Endothelial cell of umbilical vein (primary cell): ENCODE measurements at regions not wholly inside any gene's neighbourhood (a gene's known extent, or its start where the extent isn't known, plus 50 kb on each side); places are given as distances from the start of the nearest gene placed in this dataset.

Source experiments
- BruUV-seq: library from RNA; stranded (reverse); fragments of 400-500 nt; replicated peaks from 2 replicates; lab custom pipeline; 2021; lab: Mats Ljungman, UMichigan
- CTCF ChIA-PET: fragments of 300-600, 350-600 bp; sonication (Branson Sonifier 250); formaldehyde crosslinking; loops from one replicate; lab custom pipeline; 2021; ENCODE audit warnings: antibody characterized with exemption, inconsistent platforms; lab: Charles Lee
- POLR2A ChIA-PET: fragments of 300-600, 350-600 bp; sonication (Branson Sonifier 250); formaldehyde crosslinking; loops from one replicate; lab custom pipeline; 2021; ENCODE audit warnings: antibody characterized with exemption, inconsistent platforms; lab: Charles Lee
- DNase-seq: peaks from one replicate; pipeline ENCODE4 v3.0.0-alpha.2; 2011; ENCODE audit warnings: low read depth, low spot score
- FAIRE-seq: peaks from 2 replicates; lab custom pipeline; 2011; peaks lifted over from hg19 to GRCh38; lab: Jason Lieb, UNC
- H2AFZ ChIP-seq: 2 replicates; pipeline ENCODE4 v1.6.0; 2012; ENCODE audit warnings: low read depth, low read length, control low read depth, inconsistent platforms
- H3K27ac ChIP-seq: 2 replicates; pipeline ENCODE4 v1.5.1; 2011; ENCODE audit warnings: low read depth, mild to moderate bottlenecking, control low read depth, low read length, moderate library complexity; ENCODE audit not compliant: insufficient read depth
- H3K27me3 ChIP-seq, 2 experiments: 2 replicates each; pipeline versions ENCODE4 v1.6.0 to v1.6.1; 2011; ENCODE audit warnings: low read length in 2 of 2, mixed read lengths in 1 of 2; ENCODE audit not compliant: control insufficient read depth in 2 of 2, insufficient read depth in 2 of 2
- H3K36me3 ChIP-seq, 2 experiments: 2 replicates in 1 of 2; 3 replicates in 1 of 2; pipeline ENCODE4 v1.5.1; 2011; ENCODE audit warnings: low read length in 2 of 2, mild to moderate bottlenecking in 1 of 2, moderate library complexity in 1 of 2; ENCODE audit not compliant: control insufficient read depth in 2 of 2, insufficient read depth in 2 of 2; ENCODE audit errors: extremely low read depth in 1 of 2
- H3K4me1 ChIP-seq: 3 replicates; pipeline ENCODE4 v1.5.1; 2011; ENCODE audit warnings: mild to moderate bottlenecking, low read length; ENCODE audit not compliant: control insufficient read depth, insufficient read depth; ENCODE audit errors: extremely low read depth
- H3K4me2 ChIP-seq: 2 replicates; pipeline ENCODE4 v1.6.1; 2011; ENCODE audit warnings: low read length, control low read depth, mixed read lengths; ENCODE audit not compliant: insufficient read depth
- H3K4me3 ChIP-seq, 3 experiments: fragments of 200-600 bp in 1 of 3; sonication (generic), shearing (Covaris generic) in 1 of 3; replicated peaks in 1 of 3; 2 replicates each; pipeline ENCODE4 v1.5.1; 2011 to 2016; ENCODE audit warnings: control low read depth in 3 of 3, low read length in 3 of 3, mild to moderate bottlenecking in 2 of 3, inconsistent platforms in 1 of 3, low read depth in 1 of 3, moderate library complexity in 1 of 3; ENCODE audit not compliant: insufficient read depth in 1 of 3
- H3K79me2 ChIP-seq: 2 replicates; pipeline ENCODE4 v1.6.0; 2012; ENCODE audit warnings: low read length, inconsistent platforms; ENCODE audit not compliant: control insufficient read depth, insufficient read depth
- H3K9ac ChIP-seq: replicated peaks from 2 replicates; pipeline ENCODE3; 2011; ENCODE audit warnings: low read length, control low read depth; ENCODE audit not compliant: insufficient read depth; ENCODE audit errors: extremely low read depth
- H3K9me1 ChIP-seq: replicated peaks from 3 replicates; pipeline ENCODE4 v1.6.0; 2011; ENCODE audit warnings: mild to moderate bottlenecking, low read length; ENCODE audit not compliant: control insufficient read depth, insufficient read depth; ENCODE audit errors: extremely low read depth
- H3K9me3 ChIP-seq: replicated peaks from 2 replicates; pipeline ENCODE4 v1.5.1; 2012; ENCODE audit warnings: low read length, inconsistent platforms; ENCODE audit not compliant: control insufficient read depth, insufficient read depth
- H4K20me1 ChIP-seq: replicated peaks from 2 replicates; pipeline ENCODE3; 2011; ENCODE audit warnings: mild to moderate bottlenecking, low read length; ENCODE audit not compliant: control insufficient read depth, insufficient read depth; ENCODE audit errors: extremely low read depth
- CTCF ChIP-seq, 2 donors: IDR thresholded peaks; 1 replicate in 1 of 2; 2 replicates in 1 of 2; pipeline ENCODE4 v1.5.1; 2011; ENCODE audit warnings: low read length in 2 of 2, mild to moderate bottlenecking in 2 of 2, moderate library complexity in 2 of 2, control low read depth in 1 of 2, inconsistent platforms in 1 of 2, low read depth in 1 of 2; ENCODE audit not compliant: insufficient read depth in 1 of 2; ENCODE audit errors: extremely low read depth in 1 of 2
- EZH2 ChIP-seq: IDR thresholded peaks from 2 replicates; pipeline ENCODE4 v1.6.1; 2012; ENCODE audit warnings: borderline replicate concordance, low read depth, mild to moderate bottlenecking, moderate library complexity, low read length, inconsistent platforms; ENCODE audit not compliant: severe bottlenecking
- FOS ChIP-seq: IDR thresholded peaks from 2 replicates; pipeline ENCODE4 v1.6.1; 2011; ENCODE audit warnings: mild to moderate bottlenecking, low read length, moderate library complexity, borderline replicate concordance; ENCODE audit not compliant: insufficient read depth
- GATA2 ChIP-seq: IDR thresholded peaks from 2 replicates; pipeline ENCODE4 v1.7.0; 2011; ENCODE audit warnings: low read depth, mild to moderate bottlenecking, moderate library complexity, mixed read lengths, low read length; ENCODE audit not compliant: insufficient read length, insufficient read depth
- JUN ChIP-seq: IDR thresholded peaks from 2 replicates; pipeline ENCODE4 v1.6.1; 2011; ENCODE audit warnings: borderline replicate concordance, low read depth; ENCODE audit not compliant: insufficient read length, insufficient read depth
- MAX ChIP-seq: IDR thresholded peaks from 2 replicates; pipeline ENCODE4 v1.6.1; 2011; ENCODE audit not compliant: insufficient read depth, insufficient read length
- MYC ChIP-seq: IDR thresholded peaks from one replicate; pipeline ENCODE4 v1.6.1; 2011; ENCODE audit warnings: mild to moderate bottlenecking, low read depth, low read length
- POLR2A ChIP-seq: IDR thresholded peaks from 2 replicates; pipeline ENCODE4 v1.6.1; 2012; ENCODE audit warnings: low read depth, mild to moderate bottlenecking, control low read depth, low read length
- POLR2AphosphoS5 ChIP-seq: IDR thresholded peaks from 2 replicates; pipeline ENCODE4 v1.6.1; 2012; ENCODE audit warnings: low read depth, mild to moderate bottlenecking, control low read depth, low read length, moderate library complexity; ENCODE audit not compliant: insufficient read depth
- dilution Hi-C: fragments of 300-500 bp; cut with MboI; formaldehyde crosslinking; loops from one replicate; pipeline ENCODE4 v1.15.0; 2019; ENCODE audit warnings: low sequenced_read_pairs; ENCODE audit not compliant: extremely low pct_ligation_motif_present
- intact Hi-C: fragments of 100-400 bp; cut with micrococcal nuclease; formaldehyde crosslinking; loops from one replicate; pipeline ENCODE4 v1.10.0; 2022

GRCh38 chr16:87025676-87026075 lies 291.5 kb downstream of the C16orf95 start:
- peak; percentile 18 for DNase-seq
- H3K4me1 ChIP-seq, result no peaks in the 10 kb centered on the region
- H3K4me2 ChIP-seq, result no peak overlapping the region
- H3K9ac ChIP-seq, result no peak overlapping the region
- no peak overlapping the region for H3K4me3 ChIP-seq
- no peaks in the 10 kb centered on the region for H4K20me1 ChIP-seq
- no TSS peak for BruUV-seq
- dilution Hi-C loops, result no loop called here
- no peaks in the 10 kb centered on the region for H3K9me3 ChIP-seq
- ChIA-PET CTCF (interaction anchor here (1.0 to 6.2 kb wide), 2 partner anchors 8 to 462 kb away, joined by 3 to 28 read pairs; no protein-coding TSS in a partner anchor), POLR2A (no interaction called here)
- TF ChIP-seq FOS (no peak), POLR2AphosphoS5 (no peak), JUN (no peak), CTCF (IDR thresholded peaks at IDR 0.05; ENCODE audit: extremely low read depth in 1 of 2, insufficient read depth in 1 of 2, low read depth in 1 of 2, low read length in 2 of 2) (no peak), GATA2 (no peak), MYC (no peak), POLR2A (no peak), EZH2 (no peak), MAX (no peak)
- no peak for FAIRE-seq
- peaks cover 0 to 4% of the 10 kb centered on the region in 2 experiments for H3K27me3 ChIP-seq
- no peaks in the 10 kb centered on the region for H3K9me1 ChIP-seq
- intact Hi-C loops, result no loop called here
- no peaks in the 10 kb centered on the region for H3K79me2 ChIP-seq
- no peak overlapping the region for H2AFZ ChIP-seq
- H3K27ac ChIP-seq, result no peak overlapping the region
- no peaks in the 10 kb centered on the region for H3K36me3 ChIP-seq
